Stimulated activated CD8-positive, alpha-beta memory T cell treated with anti-CD3 and anti-CD28 coated beads, Interleukin-7, amount 100 ng/mL, for 1 hour (primary cell): ENCODE measurements at regions not wholly inside any gene's neighbourhood (a gene's known extent, or its start where the extent isn't known, plus 50 kb on each side); places are given as distances from the start of the nearest gene placed in this dataset.
"Not testable (repeated sequence)": the region's sequence is repeated elsewhere in the genome, so short reads cannot be mapped to it uniquely, and the experiment has no call there.

Experiments
- DNase-seq, 2 donors: peaks; one replicate each; pipeline ENCODE4 v3.0.0-alpha.2; 2020; ENCODE audit warnings: low read depth in 2 of 2

GRCh38 chr5:110297152-110297670 lies 429.3 kb downstream of the TMEM232 start:
- no peak for DNase-seq

GRCh38 chr5:110304176-110304575 lies 422.3 kb downstream of the TMEM232 start:
- DNase-seq: no peak

GRCh38 chr5:110306650-110307049 lies 419.8 kb downstream of the TMEM232 start:
- DNase-seq: no peak

GRCh38 chr5:110309222-110309621 lies 417.2 kb downstream of the TMEM232 start:
- no peak for DNase-seq

GRCh38 chr5:110316566-110316965 lies 409.9 kb downstream of the TMEM232 start:
- DNase-seq: not testable (repeated sequence)

- DNase-seq: no peak
Observed at GRCh38 chr5:110321117-110321516, 405.4 kb downstream of the TMEM232 start.

- no peak for DNase-seq
Observed at GRCh38 chr5:110323357-110323756, 403.1 kb downstream of the TMEM232 start.

GRCh38 chr5:110323832-110324231 lies 402.6 kb downstream of the TMEM232 start:
- no peak for DNase-seq

- no peak for DNase-seq
Observed at GRCh38 chr5:110324876-110325275, 401.6 kb downstream of the TMEM232 start.

- no peak for DNase-seq
Observed at GRCh38 chr5:110329955-110330525, 396.4 kb downstream of the TMEM232 start.

GRCh38 chr5:110333384-110333783 lies 393.1 kb downstream of the TMEM232 start:
- no peak for DNase-seq

- no peak for DNase-seq
Observed at GRCh38 chr5:110335361-110336066, 391.0 kb downstream of the TMEM232 start.

- no peak for DNase-seq
Observed at GRCh38 chr5:110338341-110339083, 388.0 kb downstream of the TMEM232 start.

GRCh38 chr5:110339399-110339798 lies 387.1 kb downstream of the TMEM232 start:
- no peak for DNase-seq

- DNase-seq: no peak
Observed at GRCh38 chr5:110341836-110342235, 384.6 kb downstream of the TMEM232 start.

- no peak for DNase-seq
Observed at GRCh38 chr5:110342683-110343082, 383.8 kb downstream of the TMEM232 start.

- no peak for DNase-seq
Observed at GRCh38 chr5:110343616-110344015, 382.9 kb downstream of the TMEM232 start.

GRCh38 chr5:110345623-110346022 lies 380.8 kb downstream of the TMEM232 start:
- DNase-seq: no peak

GRCh38 chr5:110346893-110347358 lies 379.5 kb downstream of the TMEM232 start:
- DNase-seq: no peak

- no peak for DNase-seq
Observed at GRCh38 chr5:110347781-110348180, 378.7 kb downstream of the TMEM232 start.

- no peak for DNase-seq
Observed at GRCh38 chr5:110351430-110351829, 375.0 kb downstream of the TMEM232 start.

- DNase-seq: no peak
Observed at GRCh38 chr5:110354311-110354710, 372.2 kb downstream of the TMEM232 start.
